ENCODE measurements at regions not wholly inside any gene's neighbourhood (a gene's known extent, or its start where the extent isn't known, plus 50 kb on each side); places are given as distances from the start of the nearest gene placed in this dataset.

- Mint-ChIP-seq H3K27ac (no peak overlapping the region), H3K27me3 (no peaks in the 10 kb centered on the region), H3K4me1 (no peaks in the 10 kb centered on the region), H3K9me3 (peaks cover 2 to 5% (median 4%) of the 10 kb centered on the region in 3 donors), H3K36me3 (no peaks in the 10 kb centered on the region), H3K4me3 (no peak overlapping the region)
- ChIA-PET CTCF (no interaction called here), POLR2A (no interaction called here)
- Histone ChIP-seq H3K9me3 (no peaks in the 10 kb centered on the region), H3K4me3 (ENCODE audit: control insufficient read depth in 1 of 2, extremely low read depth in 1 of 2, low read length in 1 of 2) (no peak overlapping the region), H3K36me3 (ENCODE audit: control insufficient read depth in 2 of 2, extremely low read depth in 1 of 2, insufficient read depth in 1 of 2, low read length in 1 of 2) (no peaks in the 10 kb centered on the region), H3K4me1 (ENCODE audit: control insufficient read depth in 1 of 2, extremely low read depth in 1 of 2, insufficient read depth in 2 of 2, low read length in 2 of 2) (no peaks in the 10 kb centered on the region), H3K27ac (ENCODE audit: low read length) (no peak overlapping the region), H3K27me3 (replicated peaks in 1 of 2; ENCODE audit: control insufficient read depth in 2 of 2, extremely low read depth in 1 of 2, insufficient read depth in 2 of 2, low read length in 1 of 2) (no peaks in the 10 kb centered on the region)
- 100% methylated on average over 1 of the region's 4 CpGs for WGBS (ENCODE audit: insufficient coverage)
- ATAC-seq (replicated peaks in 1 of 4) (no peak), DNase-seq (no peak)
Measured at GRCh38 chr4:170414961-170415360, 325.2 kb upstream of the AADAT start.

- no peak overlapping the region for H3K4me3 ChIP-seq (ENCODE audit: control insufficient read depth in 1 of 2, extremely low read depth in 1 of 2, low read length in 1 of 2)
- ChIA-PET CTCF (no interaction called here), POLR2A (no interaction called here)
- H3K4me3 Mint-ChIP-seq: no peak overlapping the region
- H3K4me1 Mint-ChIP-seq: no peaks in the 10 kb centered on the region
- no peaks in the 10 kb centered on the region for H3K4me1 ChIP-seq (ENCODE audit: control insufficient read depth in 1 of 2, extremely low read depth in 1 of 2, insufficient read depth in 2 of 2, low read length in 2 of 2)
- no peaks in the 10 kb centered on the region for H3K9me3 ChIP-seq
- H3K36me3 ChIP-seq (ENCODE audit: control insufficient read depth in 2 of 2, extremely low read depth in 1 of 2, insufficient read depth in 1 of 2, low read length in 1 of 2): no peaks in the 10 kb centered on the region
- DNase-seq (no peak), ATAC-seq (replicated peaks in 1 of 4) (no peak)
- no peaks in the 10 kb centered on the region for H3K27me3 ChIP-seq (replicated peaks in 1 of 2; ENCODE audit: control insufficient read depth in 2 of 2, extremely low read depth in 1 of 2, insufficient read depth in 2 of 2, low read length in 1 of 2)
- peaks cover 2 to 5% (median 4%) of the 10 kb centered on the region in 3 donors for H3K9me3 Mint-ChIP-seq
- no peak overlapping the region for H3K27ac Mint-ChIP-seq
- H3K27ac ChIP-seq (ENCODE audit: low read length): no peak overlapping the region
- H3K36me3 Mint-ChIP-seq: no peaks in the 10 kb centered on the region
- no peaks in the 10 kb centered on the region for H3K27me3 Mint-ChIP-seq
- WGBS (ENCODE audit: insufficient coverage): no CpG with 5 or more reads among the region's 2 CpGs
Measured at GRCh38 chr4:170414360-170414759, 324.6 kb upstream of the AADAT start.

- H3K27me3 ChIP-seq (replicated peaks in 1 of 2; ENCODE audit: control insufficient read depth in 2 of 2, extremely low read depth in 1 of 2, insufficient read depth in 2 of 2, low read length in 1 of 2): no peaks in the 10 kb centered on the region
- H3K27ac Mint-ChIP-seq: no peak overlapping the region
- no peak overlapping the region for H3K4me3 ChIP-seq (ENCODE audit: control insufficient read depth in 1 of 2, extremely low read depth in 1 of 2, low read length in 1 of 2)
- no peaks in the 10 kb centered on the region for H3K27me3 Mint-ChIP-seq
- no peak overlapping the region for H3K4me3 Mint-ChIP-seq
- H3K9me3 Mint-ChIP-seq: peaks cover 2 to 5% (median 4%) of the 10 kb centered on the region in 3 donors
- ChIA-PET POLR2A (no interaction called here), CTCF (no interaction called here)
- no peaks in the 10 kb centered on the region for H3K4me1 ChIP-seq (ENCODE audit: control insufficient read depth in 1 of 2, extremely low read depth in 1 of 2, insufficient read depth in 2 of 2, low read length in 2 of 2)
- no peaks in the 10 kb centered on the region for H3K36me3 Mint-ChIP-seq
- H3K36me3 ChIP-seq (ENCODE audit: control insufficient read depth in 2 of 2, extremely low read depth in 1 of 2, insufficient read depth in 1 of 2, low read length in 1 of 2): no peaks in the 10 kb centered on the region
- no peaks in the 10 kb centered on the region for H3K4me1 Mint-ChIP-seq
- no peak for ATAC-seq (replicated peaks in 1 of 4)
- no peaks in the 10 kb centered on the region for H3K9me3 ChIP-seq
- DNase-seq: no peak
- no peak overlapping the region for H3K27ac ChIP-seq (ENCODE audit: low read length)
Measured at GRCh38 chr4:170413951-170414350, 324.2 kb upstream of the AADAT start.

GRCh38 chr4:170400361-170400760, 310.6 kb upstream of the AADAT start:
- H3K9me3 ChIP-seq: no peaks in the 10 kb centered on the region
- no peaks in the 10 kb centered on the region for H3K27me3 ChIP-seq (replicated peaks in 1 of 2; ENCODE audit: control insufficient read depth in 2 of 2, extremely low read depth in 1 of 2, insufficient read depth in 2 of 2, low read length in 1 of 2)
- ATAC-seq (replicated peaks in 1 of 4) (no peak), DNase-seq (no peak)
- no peaks in the 10 kb centered on the region for H3K4me1 ChIP-seq (ENCODE audit: control insufficient read depth in 1 of 2, extremely low read depth in 1 of 2, insufficient read depth in 2 of 2, low read length in 2 of 2)
- no peak overlapping the region for H3K27ac ChIP-seq (ENCODE audit: low read length)
- H3K27me3 Mint-ChIP-seq: no peaks in the 10 kb centered on the region
- H3K4me1 Mint-ChIP-seq: no peaks in the 10 kb centered on the region
- WGBS (ENCODE audit: insufficient coverage): no CpG with 5 or more reads among the region's 1 CpG
- ChIA-PET POLR2A (no interaction called here), CTCF (no interaction called here)
- no peaks in the 10 kb centered on the region for H3K36me3 Mint-ChIP-seq
- H3K36me3 ChIP-seq (ENCODE audit: control insufficient read depth in 2 of 2, extremely low read depth in 1 of 2, insufficient read depth in 1 of 2, low read length in 1 of 2): no peaks in the 10 kb centered on the region
- H3K4me3 Mint-ChIP-seq: no peak overlapping the region
- H3K27ac Mint-ChIP-seq: no peak overlapping the region
- no peak overlapping the region for H3K4me3 ChIP-seq (ENCODE audit: control insufficient read depth in 1 of 2, extremely low read depth in 1 of 2, low read length in 1 of 2)
- peaks cover 0 to 14% (median 12%) of the 10 kb centered on the region in 3 donors for H3K9me3 Mint-ChIP-seq

- H3K27ac ChIP-seq (ENCODE audit: low read length): no peak overlapping the region
- H3K4me3 ChIP-seq (ENCODE audit: control insufficient read depth in 1 of 2, extremely low read depth in 1 of 2, low read length in 1 of 2): no peak overlapping the region
- ChIA-PET POLR2A (no interaction called here), CTCF (no interaction called here)
- ATAC-seq (replicated peaks in 1 of 4): no peak
- no CpG with 5 or more reads among the region's 3 CpGs for whole genome bisulfite sequencing (ENCODE audit: insufficient coverage)
- H3K9me3 Mint-ChIP-seq: peaks cover 0 to 14% (median 12%) of the 10 kb centered on the region in 3 donors
- no peaks in the 10 kb centered on the region for H3K36me3 Mint-ChIP-seq
- H3K27ac Mint-ChIP-seq: no peak overlapping the region
- H3K9me3 ChIP-seq: no peaks in the 10 kb centered on the region
- no peaks in the 10 kb centered on the region for H3K36me3 ChIP-seq (ENCODE audit: control insufficient read depth in 2 of 2, extremely low read depth in 1 of 2, insufficient read depth in 1 of 2, low read length in 1 of 2)
- no peaks in the 10 kb centered on the region for H3K4me1 Mint-ChIP-seq
- no peaks in the 10 kb centered on the region for H3K4me1 ChIP-seq (ENCODE audit: control insufficient read depth in 1 of 2, extremely low read depth in 1 of 2, insufficient read depth in 2 of 2, low read length in 2 of 2)
- H3K27me3 Mint-ChIP-seq: no peaks in the 10 kb centered on the region
- H3K27me3 ChIP-seq (replicated peaks in 1 of 2; ENCODE audit: control insufficient read depth in 2 of 2, extremely low read depth in 1 of 2, insufficient read depth in 2 of 2, low read length in 1 of 2): no peaks in the 10 kb centered on the region
- no peak for DNase-seq
- no peak overlapping the region for H3K4me3 Mint-ChIP-seq
Measured at GRCh38 chr4:170399581-170400293, 310.0 kb upstream of the AADAT start.

- Mint-ChIP-seq H3K9me3 (peaks cover 0 to 11% (median 10%) of the 10 kb centered on the region in 3 donors), H3K36me3 (no peaks in the 10 kb centered on the region), H3K4me1 (no peaks in the 10 kb centered on the region), H3K4me3 (no peak overlapping the region), H3K27me3 (no peaks in the 10 kb centered on the region), H3K27ac (no peak overlapping the region)
- ATAC-seq (replicated peaks in 1 of 4) (no peak), DNase-seq (no peak)
- H3K36me3 ChIP-seq (ENCODE audit: control insufficient read depth in 2 of 2, extremely low read depth in 1 of 2, insufficient read depth in 1 of 2, low read length in 1 of 2): no peaks in the 10 kb centered on the region
- no peaks in the 10 kb centered on the region for H3K9me3 ChIP-seq
- POLR2A ChIA-PET: no interaction called here
- H3K4me1 ChIP-seq (ENCODE audit: control insufficient read depth in 1 of 2, extremely low read depth in 1 of 2, insufficient read depth in 2 of 2, low read length in 2 of 2): no peaks in the 10 kb centered on the region
- CTCF ChIA-PET: no interaction called here
- no peak overlapping the region for H3K4me3 ChIP-seq (ENCODE audit: control insufficient read depth in 1 of 2, extremely low read depth in 1 of 2, low read length in 1 of 2)
- no peaks in the 10 kb centered on the region for H3K27me3 ChIP-seq (replicated peaks in 1 of 2; ENCODE audit: control insufficient read depth in 2 of 2, extremely low read depth in 1 of 2, insufficient read depth in 2 of 2, low read length in 1 of 2)
- no peak overlapping the region for H3K27ac ChIP-seq (ENCODE audit: low read length)
Measured at GRCh38 chr4:170398218-170398617, 308.5 kb upstream of the AADAT start.

GRCh38 chr4:170395773-170396172, 306.0 kb upstream of the AADAT start:
- WGBS (ENCODE audit: insufficient coverage): no CpG with 5 or more reads among the region's 2 CpGs
- Mint-ChIP-seq H3K36me3 (no peaks in the 10 kb centered on the region), H3K27ac (no peak overlapping the region), H3K9me3 (peaks cover 0 to 4% (median 0%) of the 10 kb centered on the region in 3 donors), H3K4me1 (no peaks in the 10 kb centered on the region), H3K27me3 (no peaks in the 10 kb centered on the region), H3K4me3 (no peak overlapping the region)
- DNase-seq (no peak), ATAC-seq (replicated peaks in 1 of 4) (no peak)
- ChIA-PET POLR2A (no interaction called here), CTCF (no interaction called here)
- no peaks in the 10 kb centered on the region for H3K9me3 ChIP-seq
- H3K27me3 ChIP-seq (replicated peaks in 1 of 2; ENCODE audit: control insufficient read depth in 2 of 2, extremely low read depth in 1 of 2, insufficient read depth in 2 of 2, low read length in 1 of 2): no peaks in the 10 kb centered on the region
- H3K4me1 ChIP-seq (ENCODE audit: control insufficient read depth in 1 of 2, extremely low read depth in 1 of 2, insufficient read depth in 2 of 2, low read length in 2 of 2): no peaks in the 10 kb centered on the region
- H3K27ac ChIP-seq (ENCODE audit: low read length): no peak overlapping the region
- H3K4me3 ChIP-seq (ENCODE audit: control insufficient read depth in 1 of 2, extremely low read depth in 1 of 2, low read length in 1 of 2): no peak overlapping the region
- no peaks in the 10 kb centered on the region for H3K36me3 ChIP-seq (ENCODE audit: control insufficient read depth in 2 of 2, extremely low read depth in 1 of 2, insufficient read depth in 1 of 2, low read length in 1 of 2)

Data from T-cell (primary cell).